ENCODE measurements at regions not wholly inside any gene's neighbourhood (a gene's known extent, or its start where the extent isn't known, plus 50 kb on each side); places are given as distances from the start of the nearest gene placed in this dataset.
"Not testable (repeated sequence)": the region's sequence is repeated elsewhere in the genome, so short reads cannot be mapped to it uniquely, and the experiment has no call there.

DNA sequence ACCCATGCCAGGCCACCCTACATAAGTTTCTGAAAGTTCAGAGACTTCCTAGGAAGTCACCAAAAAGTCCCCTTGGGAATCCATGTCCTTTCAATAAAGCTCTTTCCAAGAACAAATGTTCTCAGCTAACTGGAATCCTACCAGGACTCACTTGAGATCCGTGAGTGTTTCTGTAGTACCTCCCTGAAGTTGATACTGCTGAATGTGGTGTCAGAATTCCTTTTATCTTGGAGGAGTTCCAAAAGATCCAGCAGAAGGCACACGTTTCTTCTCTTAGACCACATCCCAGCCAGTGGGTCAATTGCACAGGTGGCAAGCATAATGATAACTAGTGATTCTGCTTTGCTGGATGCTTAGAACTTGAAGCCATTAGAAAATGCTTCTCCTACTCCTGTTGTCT lies 689.7 kb upstream of the IGFBP3 start:
- no peak for DNase-seq

DNA sequence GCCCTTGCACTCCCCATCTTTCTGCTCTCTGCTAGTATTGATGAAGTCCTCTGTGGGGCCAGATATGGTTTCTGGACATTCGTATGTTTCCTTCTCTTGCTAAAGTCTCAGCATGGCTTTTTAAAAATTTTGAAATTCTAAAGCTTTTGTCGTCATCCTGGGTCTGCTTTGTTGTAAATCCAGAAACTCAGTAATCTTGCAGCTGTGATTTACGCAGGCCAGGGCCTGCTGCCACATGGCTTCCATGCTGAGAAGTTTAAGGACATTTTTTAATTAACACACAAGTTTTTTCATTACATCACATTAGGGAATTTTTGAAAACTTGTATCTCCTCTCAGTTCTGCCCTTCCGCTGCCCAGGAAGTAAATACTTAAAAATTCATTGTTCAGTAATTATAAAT lies 686.1 kb upstream of the IGFBP3 start:
- DNase-seq = no peak

DNA sequence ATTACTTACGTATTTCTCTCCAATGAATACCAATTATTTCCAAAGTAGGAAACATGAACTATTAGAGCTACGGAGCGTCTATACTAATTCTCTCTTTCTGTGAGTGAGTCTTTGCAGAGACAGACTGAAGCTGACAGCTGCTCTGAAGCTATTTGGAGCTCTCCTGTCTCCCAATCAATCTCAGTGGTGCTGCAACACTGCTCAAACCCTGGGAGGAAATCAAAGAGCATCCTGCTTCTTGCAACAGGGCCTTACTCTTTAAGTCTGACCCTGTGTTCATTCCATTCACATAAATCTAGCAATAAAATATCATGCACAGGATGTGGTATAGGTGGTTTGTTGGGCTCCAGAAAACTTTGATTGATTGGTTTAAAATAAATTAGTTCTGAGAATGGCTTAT lies 685.7 kb upstream of the IGFBP3 start:
- DNase-seq = no peak

GRCh38 chr7:46604241-46604661 lies 683.2 kb upstream of the IGFBP3 start:
- DNase-seq = no peak

DNA sequence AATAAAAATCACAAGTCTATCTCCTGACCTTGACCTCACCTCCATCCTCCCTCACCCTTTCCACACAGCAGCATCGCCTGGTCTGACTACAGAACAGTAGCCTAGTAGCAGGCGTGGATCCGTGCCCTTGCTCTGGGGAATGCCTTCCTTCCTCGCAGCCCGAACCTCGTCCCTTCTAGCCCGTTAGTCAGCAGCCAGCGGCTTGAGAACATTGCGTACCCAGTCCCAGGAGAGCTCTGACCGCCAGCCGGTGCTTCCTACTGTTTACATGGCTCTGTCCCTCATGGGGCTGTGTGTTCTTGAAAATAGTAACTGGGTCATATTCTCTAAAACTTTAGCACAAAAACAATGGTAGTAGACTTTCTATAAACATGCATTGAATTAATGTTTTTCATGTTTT lies 682.7 kb upstream of the IGFBP3 start:
- no peak for DNase-seq

- DNase-seq = no peak
These were observed 682.3 kb upstream of the IGFBP3 start for GRCh38 chr7:46603296-46603752.

DNA sequence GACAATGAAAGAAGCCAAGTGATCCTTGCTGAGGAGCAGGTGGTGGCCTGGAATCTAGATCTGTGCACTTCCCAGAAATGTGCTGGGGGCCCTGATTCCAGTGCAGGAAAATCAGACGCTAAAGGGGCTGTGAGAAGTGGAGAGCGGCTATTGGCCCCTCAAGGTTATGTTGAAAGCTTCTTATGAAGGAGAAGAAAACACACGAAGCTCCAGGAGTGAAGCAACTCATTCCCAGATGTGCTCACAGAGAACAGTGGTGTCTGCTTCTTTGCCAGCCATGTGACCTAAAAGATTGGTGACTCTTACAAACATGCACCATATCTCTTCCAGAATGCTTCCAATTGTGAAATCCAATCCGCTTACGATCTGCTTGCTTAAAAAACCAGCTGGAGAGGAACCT lies 679.3 kb upstream of the IGFBP3 start:
- no peak for DNase-seq

- not testable (repeated sequence) for DNase-seq
These were observed 673.8 kb upstream of the IGFBP3 start for GRCh38 chr7:46594831-46595230.

- not testable (repeated sequence) for DNase-seq
These were observed 670.1 kb upstream of the IGFBP3 start for GRCh38 chr7:46590918-46591905.

DNA sequence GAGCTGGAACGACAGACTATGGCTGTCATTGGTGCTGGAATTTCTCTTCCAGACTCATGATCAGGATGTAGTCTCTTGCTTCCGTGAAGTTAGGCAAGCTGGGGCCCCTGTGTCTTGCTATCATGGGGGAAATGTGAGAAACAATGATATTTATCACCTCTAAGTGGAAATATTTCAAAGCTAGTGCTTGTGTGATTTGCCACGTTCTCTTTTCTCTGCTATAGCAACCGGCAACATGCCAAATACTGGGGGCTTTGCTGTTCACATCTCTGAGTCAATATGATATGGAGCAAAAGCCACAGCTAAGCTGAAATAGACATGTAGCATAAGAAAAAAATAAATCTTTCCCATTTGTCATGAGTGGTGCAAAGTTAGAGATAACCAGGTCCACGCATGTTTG lies 668.2 kb upstream of the IGFBP3 start:
- no peak for DNase-seq

- DNase-seq = no peak
These were observed 665.3 kb upstream of the IGFBP3 start for GRCh38 chr7:46586406-46586805.

GRCh38 chr7:46583656-46584055 lies 662.6 kb upstream of the IGFBP3 start:
- no peak for DNase-seq

DNA sequence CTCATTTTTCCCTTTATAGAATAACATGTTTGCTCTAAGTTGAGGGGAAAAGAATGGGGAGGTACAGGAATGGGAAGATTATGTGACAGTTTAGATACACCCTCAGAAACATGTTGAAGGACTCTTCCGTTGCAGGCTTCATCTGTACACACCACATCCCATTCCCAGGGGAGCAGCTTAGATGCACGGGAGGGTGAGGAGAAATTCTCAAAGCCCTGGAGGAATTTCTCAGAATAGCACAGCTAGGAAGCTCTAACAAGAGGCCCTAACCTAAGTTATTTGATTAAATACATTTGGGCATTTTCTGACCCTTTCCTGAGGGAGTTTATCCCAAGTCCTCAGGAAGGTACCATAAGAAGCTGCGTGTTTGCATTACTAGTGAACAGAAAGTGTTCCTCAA lies 660.2 kb upstream of the IGFBP3 start:
- DNase-seq = no peak

DNA sequence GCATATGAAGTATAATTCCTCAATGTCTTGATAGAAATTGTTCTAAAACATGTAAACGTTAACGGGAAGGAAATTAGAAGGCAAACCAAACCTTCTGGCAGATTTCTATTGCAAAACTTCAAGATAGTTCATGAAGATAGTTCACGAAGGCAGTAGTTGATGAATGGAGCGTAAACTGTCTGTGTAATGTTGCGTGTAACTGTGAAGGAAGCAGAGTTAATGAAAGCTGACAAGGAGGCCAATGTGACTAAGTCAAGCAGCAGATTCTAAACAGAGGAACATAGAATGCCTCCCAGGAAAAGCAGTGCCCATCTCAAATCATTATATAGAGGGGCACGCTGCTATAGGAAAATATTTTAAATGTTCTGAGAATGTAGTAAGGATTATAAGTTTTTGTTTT lies 659.7 kb upstream of the IGFBP3 start:
- no peak for DNase-seq

DNA sequence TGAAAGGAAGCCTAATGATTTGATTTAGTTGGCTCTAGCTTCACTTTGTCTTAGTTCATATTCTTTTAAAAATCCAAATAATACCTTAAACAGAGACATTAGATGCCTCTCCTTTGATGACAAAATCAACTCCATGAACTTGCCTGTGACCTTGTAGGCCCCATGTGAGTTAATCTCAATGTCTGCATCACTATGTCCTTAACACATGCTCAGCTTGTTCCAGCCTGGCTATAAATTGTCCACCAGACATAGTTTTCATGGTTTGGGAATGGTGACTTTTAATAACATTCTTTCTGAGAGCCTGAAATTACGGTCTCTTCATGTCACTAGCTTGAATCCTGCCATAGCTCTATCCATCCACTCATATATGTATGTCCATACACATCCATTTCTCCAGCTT lies 656.3 kb upstream of the IGFBP3 start:
- DNase-seq = no peak

DNA sequence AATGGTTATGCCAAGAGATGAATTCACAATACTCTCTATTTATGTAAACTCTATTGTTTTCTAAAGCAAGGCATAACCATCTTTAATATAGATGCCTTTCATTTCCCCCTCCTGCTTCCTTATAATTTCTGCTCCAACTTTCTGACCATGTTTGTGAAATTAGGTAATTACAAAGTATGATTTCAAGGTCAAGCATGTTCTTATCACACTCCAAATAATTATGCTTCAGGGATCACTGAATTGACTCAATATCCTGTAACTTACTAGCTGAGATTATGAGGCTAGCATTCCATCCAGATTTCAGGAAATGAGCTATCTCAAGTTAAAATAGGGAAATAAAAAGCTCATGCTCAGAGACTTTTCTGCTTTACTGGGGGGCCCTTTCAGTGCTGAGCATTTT lies 655.9 kb upstream of the IGFBP3 start:
- DNase-seq = no peak

DNA sequence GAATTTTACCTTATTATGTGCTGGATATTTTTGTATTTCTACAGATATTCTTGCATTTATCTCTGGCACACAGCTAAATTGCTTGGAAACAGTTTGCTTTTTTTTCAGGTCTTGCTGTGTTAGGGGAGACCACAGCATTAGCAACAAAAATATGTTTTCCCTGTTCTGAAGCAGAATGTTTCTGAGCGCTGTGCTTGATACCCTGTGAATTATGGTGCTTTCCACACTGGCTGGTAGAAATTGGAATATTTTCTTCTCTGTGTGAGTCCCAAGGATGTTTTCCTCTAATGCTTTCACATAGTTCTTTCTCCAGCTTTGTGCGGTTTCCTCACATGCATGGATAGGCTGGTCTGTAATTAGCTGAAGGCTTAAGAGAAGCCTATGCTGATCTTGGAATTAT lies 651.6 kb upstream of the IGFBP3 start:
- no peak for DNase-seq

GRCh38 chr7:46571996-46572395 lies 650.9 kb upstream of the IGFBP3 start:
- DNase-seq = no peak

GRCh38 chr7:46569133-46569465 lies 648.0 kb upstream of the IGFBP3 start:
- no peak for DNase-seq

GRCh38 chr7:46568420-46569132 lies 647.5 kb upstream of the IGFBP3 start:
- DNase-seq = no peak

- DNase-seq = no peak
These were observed 646.8 kb upstream of the IGFBP3 start for GRCh38 chr7:46567858-46568257.

- DNase-seq = no peak
These were observed 645.2 kb upstream of the IGFBP3 start for GRCh38 chr7:46566097-46566774.

GRCh38 chr7:46565253-46566096 lies 644.4 kb upstream of the IGFBP3 start:
- DNase-seq = no peak
